GM18508 (cell line): ENCODE measurements at regions not wholly inside any gene's neighbourhood (a gene's known extent, or its start where the extent isn't known, plus 50 kb on each side); places are given as distances from the start of the nearest gene placed in this dataset.

Experiments
- ATAC-seq: cut with Tn5 transposase; IDR thresholded peaks from one replicate; pipeline ENCODE4 v1.9.1; 2021; ENCODE audit warnings: moderate number of reproducible peaks; ENCODE audit not compliant: insufficient read depth, unreplicated experiment

- ATAC-seq = no peak
These were observed 73.3 kb upstream of the ZC3H11B start for GRCh38 chr1:219686171-219686570.

GRCh38 chr1:219682788-219683187 lies 69.9 kb upstream of the ZC3H11B start:
- no peak for ATAC-seq

GRCh38 chr1:219681876-219682275 lies 69.0 kb upstream of the ZC3H11B start:
- ATAC-seq = no peak

- ATAC-seq = no peak
These were observed 63.3 kb upstream of the ZC3H11B start for GRCh38 chr1:219676012-219676765.

DNA sequence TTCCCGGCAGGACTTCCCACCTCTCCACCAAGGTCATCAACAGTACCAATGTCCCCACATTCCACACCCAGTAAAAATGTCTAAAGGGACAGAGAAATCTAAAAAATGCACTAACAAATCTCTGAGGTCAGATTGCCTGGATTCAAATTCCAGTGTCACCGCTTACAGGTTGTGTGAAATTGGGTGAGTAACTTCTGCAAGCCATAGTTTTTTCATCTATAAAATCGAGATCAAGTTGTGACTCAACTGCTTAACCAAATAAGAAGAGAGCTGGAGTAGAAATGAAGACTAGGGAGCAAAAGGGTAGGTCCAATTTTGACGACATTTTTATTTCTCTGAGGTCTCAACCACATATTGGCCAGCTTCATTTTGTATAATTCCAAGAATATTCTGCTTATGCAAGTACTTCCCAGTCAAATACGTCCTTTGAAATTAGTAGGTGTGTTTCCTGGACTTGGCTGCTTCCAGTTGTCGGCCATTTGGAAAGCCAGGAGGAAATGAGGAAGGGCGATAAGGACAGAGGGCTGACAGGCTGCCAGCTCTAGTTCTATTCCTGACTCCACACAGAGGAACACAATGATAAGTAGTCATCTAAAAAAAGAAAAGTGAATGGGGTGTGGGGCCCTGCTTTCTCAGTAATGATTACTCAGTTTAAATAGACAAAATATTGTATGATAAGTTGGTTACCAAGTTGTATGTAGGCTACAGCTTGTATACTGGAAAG lies 57.7 kb upstream of the ZC3H11B start:
- no peak for ATAC-seq

GRCh38 chr1:219669556-219669955 lies 56.7 kb upstream of the ZC3H11B start:
- no peak for ATAC-seq

GRCh38 chr1:219669042-219669441 lies 56.1 kb upstream of the ZC3H11B start:
- no peak for ATAC-seq

- ATAC-seq = no peak
These were observed 55.5 kb upstream of the ZC3H11B start for GRCh38 chr1:219668446-219668845.

DNA sequence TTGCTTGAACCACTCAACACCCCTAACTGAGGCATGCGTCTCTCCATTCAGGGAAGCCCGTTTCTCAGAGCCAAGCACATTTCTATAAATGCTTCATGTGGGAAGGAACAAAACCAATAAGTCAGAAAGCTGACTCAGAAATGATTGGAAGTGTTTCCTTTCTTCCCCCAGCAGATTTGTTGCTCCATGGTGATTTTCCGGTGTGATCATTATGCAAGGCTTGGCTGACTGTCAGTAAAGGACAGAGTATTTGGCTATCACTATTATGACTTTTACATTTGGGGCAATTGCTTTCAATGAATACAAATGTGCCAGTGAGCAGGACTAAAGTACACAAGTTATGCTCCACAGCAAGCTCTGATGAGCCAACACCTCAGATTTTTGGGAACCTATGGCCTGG lies 53.3 kb upstream of the ZC3H11B start:
- ATAC-seq = no peak

- ATAC-seq = no peak
These were observed 52.2 kb upstream of the ZC3H11B start for GRCh38 chr1:219665089-219665488.

DNA sequence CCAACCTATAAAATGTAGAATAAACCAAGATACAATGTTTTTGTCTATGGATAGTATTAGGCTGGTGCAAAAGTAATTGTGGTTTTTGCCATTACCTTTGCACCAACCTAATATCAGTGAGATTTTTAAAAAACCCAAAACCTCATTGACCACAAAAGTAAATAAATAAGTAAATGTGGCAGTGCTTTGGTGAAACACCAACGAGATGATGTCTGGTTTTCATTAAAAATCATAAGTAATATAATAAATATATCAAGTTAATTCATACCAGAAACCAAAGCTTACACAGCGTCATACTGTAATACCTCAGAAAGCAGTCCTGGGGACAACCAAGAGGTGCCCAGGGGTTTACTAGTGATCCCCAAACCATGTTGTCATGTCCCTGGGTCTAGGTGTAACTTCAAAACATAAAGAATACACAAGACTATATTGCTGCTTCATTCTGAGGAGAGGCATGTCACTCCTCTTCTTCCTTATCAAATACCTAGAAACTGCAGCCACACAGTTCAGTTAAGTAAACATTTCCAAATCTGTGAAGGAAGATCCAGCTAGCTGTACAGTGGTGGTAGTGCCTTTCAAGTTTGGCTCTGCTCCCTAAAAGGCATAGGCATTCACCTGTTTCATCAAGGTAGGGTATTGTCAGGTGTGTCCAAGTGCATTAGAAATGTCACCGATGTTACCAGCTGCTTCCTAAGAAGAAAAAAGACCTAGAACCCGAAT lies 51.6 kb upstream of the ZC3H11B start:
- no peak for ATAC-seq
